ENCODE measurements at regions not wholly inside any gene's neighbourhood (a gene's known extent, or its start where the extent isn't known, plus 50 kb on each side); places are given as distances from the start of the nearest gene placed in this dataset.

- TF ChIP-seq CTCF (IDR thresholded peaks at IDR 0.05) (no peak), POLR2A (IDR thresholded peaks at IDR 0.05) (no peak)
Observed at GRCh38 chr11:130561441-130561881, 113.0 kb downstream of the ADAMTS15 start.
